B cell (primary cell): ENCODE measurements at regions not wholly inside any gene's neighbourhood (a gene's known extent, or its start where the extent isn't known, plus 50 kb on each side); places are given as distances from the start of the nearest gene placed in this dataset.

Experiments
- CTCF ChIP-seq: fragments of 200-600 bp; IDR thresholded peaks from one replicate; pipeline ENCODE4 v1.8.0; 2022; ENCODE audit warnings: antibody characterized with exemption, mild to moderate bottlenecking
- EZH2 ChIP-seq: IDR thresholded peaks from 2 replicates; pipeline ENCODE4 v1.6.1; 2012; ENCODE audit warnings: borderline replicate concordance, low read depth, mild to moderate bottlenecking, moderate library complexity, low read length; ENCODE audit not compliant: insufficient read depth, poor library complexity, severe bottlenecking

GRCh38 chr2:138355244-138355643, 146.3 kb upstream of the SPOPL start:
- TF ChIP-seq CTCF (no peak), EZH2 (no peak)
